Hippocampal formation (tissue), 2 donors: ENCODE measurements at regions not wholly inside any gene's neighbourhood (a gene's known extent, or its start where the extent isn't known, plus 50 kb on each side); places are given as distances from the start of the nearest gene placed in this dataset.

ENCODE experiments used
- DNase-seq, 2 donors: peaks; one replicate each; lab custom pipeline; 2025; lab: John Stamatoyannopoulos, UW

DNA sequence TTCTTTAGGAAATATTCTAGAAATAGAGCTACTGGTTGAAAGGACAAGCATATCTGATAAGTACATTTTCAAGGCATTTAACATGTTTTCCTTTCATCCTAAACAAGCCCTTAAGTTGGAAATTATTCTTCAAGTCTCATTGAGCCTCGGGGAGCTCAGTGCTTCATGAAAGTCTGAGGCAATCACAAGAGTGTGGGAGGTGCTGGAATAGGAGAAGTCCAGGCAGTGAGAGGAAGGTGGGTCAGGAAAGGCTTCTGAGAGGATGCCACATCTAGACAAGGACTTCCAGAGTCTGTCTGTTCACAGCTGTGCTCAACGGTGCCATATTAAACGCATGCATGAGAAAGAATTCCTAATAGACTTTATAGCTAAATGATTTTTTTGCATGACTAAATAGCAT lies 69.8 kb downstream of the CD83 start:
- DNase-seq: no peak

GRCh38 chr6:14189074-14189473 lies 71.5 kb downstream of the CD83 start:
- no peak for DNase-seq

DNA sequence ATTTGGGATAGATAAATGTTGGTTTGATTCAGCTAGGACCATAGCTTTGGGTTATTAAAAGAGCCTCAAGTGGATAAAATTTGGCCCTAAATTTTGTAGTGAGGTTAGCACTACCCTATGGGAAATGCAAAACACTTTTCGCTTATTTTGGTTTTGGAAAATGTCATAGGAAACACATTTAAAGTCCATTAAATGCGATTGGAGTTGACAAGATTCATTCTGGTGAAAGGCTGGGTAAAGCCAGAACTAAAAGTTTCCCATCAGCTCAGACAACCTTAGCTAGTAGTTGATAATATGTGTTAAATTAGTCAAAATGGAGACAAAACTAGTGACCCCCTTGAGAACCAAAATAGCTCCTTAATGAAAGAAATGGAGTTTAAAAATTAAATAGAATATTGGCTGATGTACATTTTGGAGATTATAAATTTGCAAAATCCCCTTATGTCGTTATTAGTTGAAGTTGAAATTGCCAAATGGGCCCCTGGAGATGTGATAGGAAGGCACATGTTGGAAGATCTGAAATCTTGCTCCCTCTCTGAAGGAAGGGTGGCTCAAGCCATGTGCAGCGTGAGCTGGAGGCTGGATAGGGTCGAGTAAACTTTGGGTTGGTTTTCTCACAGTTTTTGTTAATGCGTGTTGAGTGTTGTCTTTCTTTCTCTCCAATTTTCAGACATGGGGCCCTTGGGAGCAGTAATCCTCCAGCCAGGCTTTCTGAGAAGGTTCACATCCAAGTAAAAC lies 72.8 kb downstream of the CD83 start:
- no peak for DNase-seq

GRCh38 chr6:14190929-14191224 lies 73.3 kb downstream of the CD83 start:
- no peak for DNase-seq

DNA sequence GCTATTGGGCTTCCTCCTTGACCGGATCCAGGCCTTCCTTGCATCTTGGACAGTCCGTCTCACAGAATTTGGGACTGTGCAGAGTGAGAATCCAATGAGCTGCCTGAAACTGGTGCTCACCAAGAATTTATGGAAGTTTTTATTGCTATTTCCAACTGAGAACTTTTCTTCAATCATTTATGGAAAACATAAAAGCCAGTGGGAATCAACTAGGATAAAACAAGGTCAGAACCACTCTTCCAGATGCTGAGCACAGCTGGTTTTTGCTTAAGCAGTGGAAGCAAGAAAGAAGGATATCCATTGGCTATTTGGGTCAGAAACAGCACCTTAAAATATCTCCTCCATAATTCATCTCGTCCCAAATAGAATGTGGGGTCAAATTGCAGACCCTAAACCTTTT lies 74.2 kb downstream of the CD83 start:
- DNase-seq: no peak

- no peak for DNase-seq
Measured at GRCh38 chr6:14192216-14192788, 74.7 kb downstream of the CD83 start.

GRCh38 chr6:14193524-14193923 lies 76.0 kb downstream of the CD83 start:
- no peak for DNase-seq

- no peak for DNase-seq
Measured at GRCh38 chr6:14194483-14194882, 76.9 kb downstream of the CD83 start.

GRCh38 chr6:14194976-14195375 lies 77.4 kb downstream of the CD83 start:
- DNase-seq: no peak

GRCh38 chr6:14196026-14196425 lies 78.5 kb downstream of the CD83 start:
- no peak for DNase-seq

DNA sequence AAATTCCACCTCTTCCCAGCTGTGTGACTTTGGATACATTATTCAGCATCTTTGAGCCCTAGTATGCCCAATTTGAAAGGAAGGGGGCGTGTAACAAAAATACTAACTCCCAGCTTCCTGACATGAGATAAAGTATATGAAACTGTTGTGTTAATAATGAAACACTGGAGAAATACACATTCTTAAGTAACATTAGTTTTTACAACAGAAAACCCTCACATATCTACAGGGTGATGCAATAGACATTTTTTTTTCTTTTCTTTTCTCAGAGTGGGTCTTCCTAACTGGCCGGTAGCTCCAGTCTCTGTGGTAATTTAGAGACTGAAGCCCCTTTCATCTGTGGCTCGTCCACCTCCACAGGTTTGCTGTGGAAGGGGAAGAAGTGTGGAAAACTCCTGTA lies 79.5 kb downstream of the CD83 start:
- no peak for DNase-seq

DNA sequence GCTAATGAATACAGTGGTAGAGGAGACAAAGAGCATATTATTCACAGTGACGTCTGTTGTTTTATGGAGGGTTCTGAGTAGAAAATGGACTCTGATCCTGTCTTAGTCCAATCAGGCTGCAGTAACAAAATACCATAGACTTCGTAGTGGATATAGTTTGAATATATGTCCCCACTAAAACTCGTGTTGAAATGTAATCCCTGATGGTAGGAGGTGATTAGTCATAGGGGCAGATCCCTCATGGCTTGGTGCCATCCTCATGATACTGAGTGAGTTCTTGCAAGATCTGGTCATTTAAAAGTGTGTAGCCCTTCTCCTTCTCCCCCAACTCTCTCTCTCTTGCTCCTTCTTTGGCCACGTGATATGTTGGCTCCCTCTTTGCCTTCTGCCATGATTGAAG lies 82.5 kb downstream of the CD83 start:
- DNase-seq: no peak

GRCh38 chr6:14202947-14203346 lies 85.4 kb downstream of the CD83 start:
- DNase-seq: no peak

- no peak for DNase-seq
Measured at GRCh38 chr6:14206391-14206790, 88.8 kb downstream of the CD83 start.

GRCh38 chr6:14207448-14207847 lies 89.9 kb downstream of the CD83 start:
- no peak for DNase-seq

- no peak for DNase-seq
Measured at GRCh38 chr6:14209000-14209399, 91.4 kb downstream of the CD83 start.

GRCh38 chr6:14210077-14210476 lies 92.5 kb downstream of the CD83 start:
- no peak for DNase-seq

- peak; percentile 85 to 88 for DNase-seq
Measured at GRCh38 chr6:14210663-14211561, 93.3 kb downstream of the CD83 start.

GRCh38 chr6:14211562-14211942 lies 94.0 kb downstream of the CD83 start:
- no peak for DNase-seq

GRCh38 chr6:14212020-14212419 lies 94.4 kb downstream of the CD83 start:
- DNase-seq: no peak

DNA sequence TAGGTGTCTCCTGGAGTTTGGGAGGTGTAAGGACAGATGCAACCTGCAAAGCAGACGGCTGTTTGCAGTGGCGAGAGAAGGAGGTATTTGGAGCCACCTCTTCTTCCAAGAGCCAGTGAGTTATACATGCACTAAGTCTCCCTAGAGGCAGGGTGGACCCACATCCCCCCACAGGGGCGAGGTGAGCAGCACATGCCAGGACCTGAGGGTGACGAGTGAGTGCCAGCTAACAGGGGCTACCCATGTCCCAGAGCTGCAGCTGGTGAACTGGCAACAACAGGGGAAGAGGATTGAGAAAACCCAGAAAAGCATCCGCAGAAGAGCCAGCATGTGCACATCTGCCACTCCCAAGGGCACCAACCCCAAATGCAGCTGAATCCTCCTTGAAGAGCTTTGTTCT lies 95.1 kb downstream of the CD83 start:
- no peak for DNase-seq

DNA sequence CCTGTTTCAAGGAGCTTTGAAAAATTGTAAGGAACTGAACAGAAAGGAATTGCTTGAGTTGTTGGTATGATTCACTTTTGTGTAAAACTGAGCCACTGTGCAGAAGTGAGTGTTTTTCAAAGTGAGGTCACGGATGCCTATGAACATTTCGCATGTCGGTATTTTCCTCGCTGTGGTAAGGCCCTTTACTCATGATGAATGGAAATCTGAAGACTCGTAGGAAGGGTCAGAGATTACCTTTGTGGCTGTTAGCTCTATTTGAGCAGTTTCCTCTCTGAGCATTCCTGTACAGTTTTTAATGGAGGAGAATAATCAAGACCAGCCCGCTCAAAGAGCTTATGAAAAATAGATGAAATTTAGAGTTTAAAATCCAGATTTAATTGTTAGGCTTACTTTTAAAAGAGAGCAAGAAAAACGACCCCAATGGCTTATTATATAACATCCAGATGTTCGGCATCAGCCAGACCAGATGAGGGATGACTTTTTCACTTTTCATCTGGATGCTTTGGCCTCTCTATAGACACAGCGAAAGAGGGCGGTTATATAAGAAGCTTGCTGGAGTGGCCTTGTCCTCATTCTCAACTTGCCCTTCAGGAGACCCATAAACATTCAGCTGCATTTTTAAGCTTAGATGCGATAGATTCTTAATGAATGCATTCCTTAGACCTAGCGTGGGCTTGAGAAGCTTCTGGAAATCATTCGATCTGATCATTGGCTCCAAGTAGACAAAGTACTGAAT lies 99.5 kb downstream of the CD83 start:
- no peak for DNase-seq
